Gastrocnemius medialis (tissue), 4 donors: ENCODE measurements at regions not wholly inside any gene's neighbourhood (a gene's known extent, or its start where the extent isn't known, plus 50 kb on each side); places are given as distances from the start of the nearest gene placed in this dataset.
"Not testable (repeated sequence)": the region's sequence is repeated elsewhere in the genome, so short reads cannot be mapped to it uniquely, and the experiment has no call there.

Source experiments
- ATAC-seq, 2 donors: fragments of 150-250 bp; one replicate each; pipeline ENCODE4 v1.9.1; 2016
- DNase-seq, 2 donors: peaks; one replicate each; pipeline ENCODE4 v3.0.0-alpha.2; 2019
- H3K27ac ChIP-seq, 4 donors: fragments of 200-600 bp; sonication (generic); 1 replicate in 1 of 4; 2 replicates in 3 of 4; pipeline ENCODE4 v1.5.1; 2016 to 2018; ENCODE audit warnings: mild to moderate bottlenecking in 2 of 4, moderate library complexity in 1 of 4
- H3K27me3 ChIP-seq, 3 donors: fragments of 200-600 bp; sonication (generic) in 2 of 3; 1 replicate in 1 of 3; 2 replicates in 2 of 3; pipeline versions ENCODE4 v1.5.1 to v1.6.0; 2016 to 2019; ENCODE audit warnings: mild to moderate bottlenecking in 1 of 3, moderate library complexity in 1 of 3
- H3K36me3 ChIP-seq, 2 donors: fragments of 200-600 bp; sonication (generic) in 1 of 2; one replicate each; pipeline ENCODE4 v1.5.1; 2017 to 2018
- H3K4me1 ChIP-seq, 2 donors: fragments of 200-600 bp; sonication (generic) in 1 of 2; one replicate each; pipeline ENCODE4 v1.5.1; 2016 to 2017; ENCODE audit warnings: mild to moderate bottlenecking in 2 of 2
- H3K4me3 ChIP-seq, 4 donors: fragments of 200-600 bp; sonication (generic) in 3 of 4; 1 replicate in 1 of 4; 2 replicates in 3 of 4; pipeline ENCODE4 v1.5.1; 2016 to 2019; ENCODE audit warnings: mild to moderate bottlenecking in 2 of 4
- H3K9me3 ChIP-seq, 3 donors: fragments of 200-600 bp; sonication (generic) in 2 of 3; 1 replicate in 1 of 3; 2 replicates in 2 of 3; pipeline ENCODE4 v1.5.1; 2016 to 2019
- POLR2A ChIP-seq, 2 donors: fragments of 450-650 bp; IDR thresholded peaks; one replicate each; pipeline ENCODE4 v1.6.1; 2017; ENCODE audit warnings: antibody characterized with exemption in 2 of 2, mild to moderate bottlenecking in 2 of 2, moderate library complexity in 2 of 2
- in situ Hi-C, 4 donors: fragments of 200-750 bp; cut with MboI; loops; one replicate each; pipeline versions ENCODE4 v1.15.0 to v1.8.0; 2017; ENCODE audit warnings: low sequenced_read_pairs in 4 of 4
- intact Hi-C: fragments of 100-400 bp; cut with DNase I; formaldehyde crosslinking; loops from one replicate; pipeline ENCODE4 v1.15.1; 2023; ENCODE audit warnings: low total_unique reads
- TF ChIP-seq, protein P1 (sequence below), 5 experiments: fragments of 450-650 bp in 3 of 5; fragments of 200-600 bp in 2 of 5; sonication (generic) in 2 of 5; IDR thresholded peaks in 4 of 5; conservative IDR thresholded peaks in 1 of 5; 1 replicate in 4 of 5; 2 replicates in 1 of 5; pipeline ENCODE4 v1.5.1; 2016 to 2019; ENCODE audit warnings: antibody characterized with exemption in 5 of 5, mild to moderate bottlenecking in 3 of 5, moderate library complexity in 3 of 5

- TF ChIP-seq, protein P1, sequence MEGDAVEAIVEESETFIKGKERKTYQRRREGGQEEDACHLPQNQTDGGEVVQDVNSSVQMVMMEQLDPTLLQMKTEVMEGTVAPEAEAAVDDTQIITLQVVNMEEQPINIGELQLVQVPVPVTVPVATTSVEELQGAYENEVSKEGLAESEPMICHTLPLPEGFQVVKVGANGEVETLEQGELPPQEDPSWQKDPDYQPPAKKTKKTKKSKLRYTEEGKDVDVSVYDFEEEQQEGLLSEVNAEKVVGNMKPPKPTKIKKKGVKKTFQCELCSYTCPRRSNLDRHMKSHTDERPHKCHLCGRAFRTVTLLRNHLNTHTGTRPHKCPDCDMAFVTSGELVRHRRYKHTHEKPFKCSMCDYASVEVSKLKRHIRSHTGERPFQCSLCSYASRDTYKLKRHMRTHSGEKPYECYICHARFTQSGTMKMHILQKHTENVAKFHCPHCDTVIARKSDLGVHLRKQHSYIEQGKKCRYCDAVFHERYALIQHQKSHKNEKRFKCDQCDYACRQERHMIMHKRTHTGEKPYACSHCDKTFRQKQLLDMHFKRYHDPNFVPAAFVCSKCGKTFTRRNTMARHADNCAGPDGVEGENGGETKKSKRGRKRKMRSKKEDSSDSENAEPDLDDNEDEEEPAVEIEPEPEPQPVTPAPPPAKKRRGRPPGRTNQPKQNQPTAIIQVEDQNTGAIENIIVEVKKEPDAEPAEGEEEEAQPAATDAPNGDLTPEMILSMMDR (IDR thresholded peaks at IDR 0.05 in 4 of 5, conservative IDR thresholded peaks at IDR 0.05 in 1 of 5) = no peak
- no peak for TF ChIP-seq POLR2A (IDR thresholded peaks at IDR 0.05)
- in situ Hi-C loops (no loop called here), intact Hi-C loops (no loop called here)
- Histone ChIP-seq H3K4me3 (no peak overlapping the region), H3K27me3 (no peaks in the 10 kb centered on the region), H3K36me3 (no peaks in the 10 kb centered on the region), H3K27ac (no peak overlapping the region), H3K9me3 (no peaks in the 10 kb centered on the region), H3K4me1 (no peaks in the 10 kb centered on the region)
- DNase-seq = no peak
- no peak for ATAC-seq
Measured at GRCh38 chr4:132683957-132684356, 465.1 kb upstream of the PCDH10 start.

GRCh38 chr4:132691026-132691425, 458.1 kb upstream of the PCDH10 start:
- TF ChIP-seq POLR2A (IDR thresholded peaks at IDR 0.05) = no peak
- TF ChIP-seq, protein P1 (IDR thresholded peaks at IDR 0.05 in 4 of 5, conservative IDR thresholded peaks at IDR 0.05 in 1 of 5) = no peak
- H3K36me3 ChIP-seq = no peaks in the 10 kb centered on the region
- in situ Hi-C loops = no loop called here
- DNase-seq (no peak), ATAC-seq (no peak)
- no peak overlapping the region for H3K4me3 ChIP-seq
- no peaks in the 10 kb centered on the region for H3K4me1 ChIP-seq
- intact Hi-C loops = no loop called here
- H3K9me3 ChIP-seq = no peaks in the 10 kb centered on the region
- no peaks in the 10 kb centered on the region for H3K27me3 ChIP-seq
- no peak overlapping the region for H3K27ac ChIP-seq

- Histone ChIP-seq H3K27ac (no peak overlapping the region), H3K4me3 (no peak overlapping the region), H3K9me3 (no peaks in the 10 kb centered on the region), H3K4me1 (no peaks in the 10 kb centered on the region), H3K27me3 (no peaks in the 10 kb centered on the region), H3K36me3 (no peaks in the 10 kb centered on the region)
- no peak for TF ChIP-seq POLR2A (IDR thresholded peaks at IDR 0.05)
- TF ChIP-seq, protein P1 (IDR thresholded peaks at IDR 0.05 in 4 of 5, conservative IDR thresholded peaks at IDR 0.05 in 1 of 5) = no peak
- in situ Hi-C loops = no loop called here
- ATAC-seq (no peak), DNase-seq (no peak)
- intact Hi-C loops = no loop called here
Measured at GRCh38 chr4:132691668-132692067, 457.4 kb upstream of the PCDH10 start.

DNA sequence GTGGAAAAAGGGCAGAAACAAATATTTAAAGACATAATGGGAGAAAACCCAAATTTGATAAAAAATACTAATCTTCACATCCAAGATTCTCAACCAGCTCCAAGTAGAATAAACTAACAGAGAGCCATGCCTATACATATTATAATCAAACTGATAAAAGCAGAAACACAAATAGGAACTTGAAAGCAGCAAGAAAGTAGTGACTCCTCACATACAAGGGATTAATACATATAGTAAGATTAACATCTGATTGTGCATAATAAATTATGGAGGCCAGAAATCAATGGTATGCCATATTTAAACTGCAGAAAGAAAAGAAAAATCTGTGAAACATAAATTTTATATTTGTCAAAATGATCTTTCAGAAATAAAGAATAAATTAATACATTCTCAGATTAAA, 454.3 kb upstream of the PCDH10 start:
- DNase-seq = no peak
- Histone ChIP-seq H3K36me3 (no peaks in the 10 kb centered on the region), H3K4me1 (no peaks in the 10 kb centered on the region), H3K27ac (no peak overlapping the region), H3K9me3 (no peaks in the 10 kb centered on the region), H3K27me3 (no peaks in the 10 kb centered on the region), H3K4me3 (no peak overlapping the region)
- TF ChIP-seq POLR2A (IDR thresholded peaks at IDR 0.05) = no peak
- TF ChIP-seq, protein P1 (IDR thresholded peaks at IDR 0.05 in 4 of 5, conservative IDR thresholded peaks at IDR 0.05 in 1 of 5) = no peak
- intact Hi-C loops (no loop called here), in situ Hi-C loops (no loop called here)
- ATAC-seq = no peak

DNA sequence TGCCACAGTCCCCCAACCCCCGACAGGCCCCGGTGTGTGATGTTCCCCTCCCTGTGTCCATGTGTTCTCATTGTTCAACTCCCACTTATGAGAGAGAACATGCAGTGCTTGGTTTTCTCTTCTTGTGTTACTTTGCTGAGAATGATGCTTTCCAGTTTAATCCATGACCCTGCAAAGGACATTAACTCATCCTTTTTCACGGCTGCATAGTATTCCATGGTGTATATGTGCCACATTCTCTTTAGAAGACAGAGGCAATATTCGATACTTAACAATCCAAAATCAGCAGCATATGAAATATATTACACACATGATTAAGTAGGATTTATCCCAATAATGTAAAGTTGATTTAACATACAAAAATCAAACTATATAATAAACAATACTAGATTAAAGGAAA, 451.6 kb upstream of the PCDH10 start:
- H3K27ac ChIP-seq, intact Hi-C loops, ATAC-seq, H3K27me3 ChIP-seq, H3K4me3 ChIP-seq, DNase-seq, in situ Hi-C loops, H3K36me3 ChIP-seq, H3K9me3 ChIP-seq, H3K4me1 ChIP-seq: not testable (repeated sequence)
